ENCODE measurements at regions not wholly inside any gene's neighbourhood (a gene's known extent, or its start where the extent isn't known, plus 50 kb on each side); places are given as distances from the start of the nearest gene placed in this dataset.

DNA sequence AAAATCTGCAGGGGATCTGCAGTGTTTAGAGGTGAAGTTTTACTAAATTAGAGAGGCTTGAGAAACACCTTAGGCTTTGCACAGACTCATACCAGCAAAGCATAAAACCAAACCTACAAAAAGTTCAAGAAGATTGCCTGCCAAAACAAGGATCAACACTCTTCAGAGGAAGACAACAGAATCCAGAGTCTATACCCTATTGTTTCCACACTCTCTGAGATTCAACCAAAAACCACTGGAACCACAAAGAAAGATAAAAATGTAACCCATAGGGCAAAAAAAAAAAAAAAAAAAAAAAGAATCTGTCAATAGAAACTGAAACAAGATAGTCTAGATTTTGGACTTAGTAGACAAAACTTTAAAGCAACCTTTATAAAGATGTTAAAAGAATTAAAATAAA is 102.7 kb downstream of the ANKRD60 start:
- ATAC-seq = no peak

More for the DNA sequence above, 102.7 kb downstream of the ANKRD60 start:
- H3K4me1 ChIP-seq (ENCODE audit: insufficient read depth) = peaks cover 5% of the 10 kb centered on the region; the same call in 1 of the 2 replicates
- H4K20me1 ChIP-seq (replicated peaks; ENCODE audit: insufficient read depth) = no peaks in the 10 kb centered on the region
- DNase-seq (ENCODE audit: low spot score) = no peak
- H3K36me3 ChIP-seq (ENCODE audit: insufficient read depth) = no peaks in the 10 kb centered on the region
- H3K27ac ChIP-seq (ENCODE audit: low read depth) = no peak overlapping the region
- H3K4me2 ChIP-seq = no peak overlapping the region
- no peaks in the 10 kb centered on the region for H3F3A ChIP-seq (replicated peaks; ENCODE audit: low read depth)
- no peaks in the 10 kb centered on the region for H3K27me3 ChIP-seq (ENCODE audit: insufficient read depth)
- H3K79me2 ChIP-seq (replicated peaks; ENCODE audit: insufficient read depth) = no peaks in the 10 kb centered on the region
- H3K4me3 ChIP-seq = no peak overlapping the region
- no peak overlapping the region for H3K4me3 Mint-ChIP-seq
- no peak for TF ChIP-seq CREB1 (CRISPR knock-in tag; IDR thresholded peaks at IDR 0.05; ENCODE audit: low read depth)
- TF ChIP-seq, protein P1, sequence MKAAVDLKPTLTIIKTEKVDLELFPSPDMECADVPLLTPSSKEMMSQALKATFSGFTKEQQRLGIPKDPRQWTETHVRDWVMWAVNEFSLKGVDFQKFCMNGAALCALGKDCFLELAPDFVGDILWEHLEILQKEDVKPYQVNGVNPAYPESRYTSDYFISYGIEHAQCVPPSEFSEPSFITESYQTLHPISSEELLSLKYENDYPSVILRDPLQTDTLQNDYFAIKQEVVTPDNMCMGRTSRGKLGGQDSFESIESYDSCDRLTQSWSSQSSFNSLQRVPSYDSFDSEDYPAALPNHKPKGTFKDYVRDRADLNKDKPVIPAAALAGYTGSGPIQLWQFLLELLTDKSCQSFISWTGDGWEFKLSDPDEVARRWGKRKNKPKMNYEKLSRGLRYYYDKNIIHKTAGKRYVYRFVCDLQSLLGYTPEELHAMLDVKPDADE (IDR thresholded peaks at IDR 0.05) = no peak
- TF ChIP-seq, protein P2, sequence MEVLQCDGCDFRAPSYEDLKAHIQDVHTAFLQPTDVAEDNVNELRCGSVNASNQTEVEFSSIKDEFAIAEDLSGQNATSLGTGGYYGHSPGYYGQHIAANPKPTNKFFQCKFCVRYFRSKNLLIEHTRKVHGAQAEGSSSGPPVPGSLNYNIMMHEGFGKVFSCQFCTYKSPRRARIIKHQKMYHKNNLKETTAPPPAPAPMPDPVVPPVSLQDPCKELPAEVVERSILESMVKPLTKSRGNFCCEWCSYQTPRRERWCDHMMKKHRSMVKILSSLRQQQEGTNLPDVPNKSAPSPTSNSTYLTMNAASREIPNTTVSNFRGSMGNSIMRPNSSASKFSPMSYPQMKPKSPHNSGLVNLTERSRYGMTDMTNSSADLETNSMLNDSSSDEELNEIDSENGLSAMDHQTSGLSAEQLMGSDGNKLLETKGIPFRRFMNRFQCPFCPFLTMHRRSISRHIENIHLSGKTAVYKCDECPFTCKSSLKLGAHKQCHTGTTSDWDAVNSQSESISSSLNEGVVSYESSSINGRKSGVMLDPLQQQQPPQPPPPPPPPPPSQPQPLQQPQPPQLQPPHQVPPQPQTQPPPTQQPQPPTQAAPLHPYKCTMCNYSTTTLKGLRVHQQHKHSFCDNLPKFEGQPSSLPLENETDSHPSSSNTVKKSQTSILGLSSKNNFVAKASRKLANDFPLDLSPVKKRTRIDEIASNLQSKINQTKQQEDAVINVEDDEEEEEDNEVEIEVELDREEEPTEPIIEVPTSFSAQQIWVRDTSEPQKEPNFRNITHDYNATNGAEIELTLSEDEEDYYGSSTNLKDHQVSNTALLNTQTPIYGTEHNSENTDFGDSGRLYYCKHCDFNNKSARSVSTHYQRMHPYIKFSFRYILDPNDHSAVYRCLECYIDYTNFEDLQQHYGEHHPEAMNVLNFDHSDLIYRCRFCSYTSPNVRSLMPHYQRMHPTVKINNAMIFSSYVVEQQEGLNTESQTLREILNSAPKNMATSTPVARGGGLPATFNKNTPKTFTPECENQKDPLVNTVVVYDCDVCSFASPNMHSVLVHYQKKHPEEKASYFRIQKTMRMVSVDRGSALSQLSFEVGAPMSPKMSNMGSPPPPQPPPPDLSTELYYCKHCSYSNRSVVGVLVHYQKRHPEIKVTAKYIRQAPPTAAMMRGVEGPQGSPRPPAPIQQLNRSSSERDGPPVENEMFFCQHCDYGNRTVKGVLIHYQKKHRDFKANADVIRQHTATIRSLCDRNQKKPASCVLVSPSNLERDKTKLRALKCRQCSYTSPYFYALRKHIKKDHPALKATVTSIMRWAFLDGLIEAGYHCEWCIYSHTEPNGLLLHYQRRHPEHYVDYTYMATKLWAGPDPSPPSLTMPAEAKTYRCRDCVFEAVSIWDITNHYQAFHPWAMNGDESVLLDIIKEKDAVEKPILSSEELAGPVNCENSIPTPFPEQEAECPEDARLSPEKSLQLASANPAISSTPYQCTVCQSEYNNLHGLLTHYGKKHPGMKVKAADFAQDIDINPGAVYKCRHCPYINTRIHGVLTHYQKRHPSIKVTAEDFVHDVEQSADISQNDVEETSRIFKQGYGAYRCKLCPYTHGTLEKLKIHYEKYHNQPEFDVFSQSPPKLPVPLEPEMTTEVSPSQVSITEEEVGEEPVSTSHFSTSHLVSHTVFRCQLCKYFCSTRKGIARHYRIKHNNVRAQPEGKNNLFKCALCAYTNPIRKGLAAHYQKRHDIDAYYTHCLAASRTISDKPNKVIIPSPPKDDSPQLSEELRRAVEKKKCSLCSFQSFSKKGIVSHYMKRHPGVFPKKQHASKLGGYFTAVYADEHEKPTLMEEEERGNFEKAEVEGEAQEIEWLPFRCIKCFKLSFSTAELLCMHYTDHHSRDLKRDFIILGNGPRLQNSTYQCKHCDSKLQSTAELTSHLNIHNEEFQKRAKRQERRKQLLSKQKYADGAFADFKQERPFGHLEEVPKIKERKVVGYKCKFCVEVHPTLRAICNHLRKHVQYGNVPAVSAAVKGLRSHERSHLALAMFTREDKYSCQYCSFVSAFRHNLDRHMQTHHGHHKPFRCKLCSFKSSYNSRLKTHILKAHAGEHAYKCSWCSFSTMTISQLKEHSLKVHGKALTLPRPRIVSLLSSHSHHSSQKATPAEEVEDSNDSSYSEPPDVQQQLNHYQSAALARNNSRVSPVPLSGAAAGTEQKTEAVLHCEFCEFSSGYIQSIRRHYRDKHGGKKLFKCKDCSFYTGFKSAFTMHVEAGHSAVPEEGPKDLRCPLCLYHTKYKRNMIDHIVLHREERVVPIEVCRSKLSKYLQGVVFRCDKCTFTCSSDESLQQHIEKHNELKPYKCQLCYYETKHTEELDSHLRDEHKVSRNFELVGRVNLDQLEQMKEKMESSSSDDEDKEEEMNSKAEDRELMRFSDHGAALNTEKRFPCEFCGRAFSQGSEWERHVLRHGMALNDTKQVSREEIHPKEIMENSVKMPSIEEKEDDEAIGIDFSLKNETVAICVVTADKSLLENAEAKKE (CRISPR knock-in tag; IDR thresholded peaks at IDR 0.05) = no peak
- no peak overlapping the region for H3K27ac Mint-ChIP-seq
- no peak overlapping the region for H2AFZ ChIP-seq
- no peaks in the 10 kb centered on the region for H3K27me3 Mint-ChIP-seq (ENCODE audit: insufficient read depth, low read depth, poor library complexity)
- no peaks in the 10 kb centered on the region; the same call in 2 of the 3 replicates for H3K36me3 Mint-ChIP-seq (ENCODE audit: low read depth)
- peaks cover 4% of the 10 kb centered on the region for H3K4me1 Mint-ChIP-seq
- H3K9me2 ChIP-seq (ENCODE audit: insufficient read depth) = no peaks in the 10 kb centered on the region
- peaks cover 8% of the 10 kb centered on the region; the same call in 1 of the 3 replicates for H3K9me3 Mint-ChIP-seq
